Fibroblast of skin of back (primary cell): ENCODE measurements at regions not wholly inside any gene's neighbourhood (a gene's known extent, or its start where the extent isn't known, plus 50 kb on each side); places are given as distances from the start of the nearest gene placed in this dataset.
"Not testable (repeated sequence)": the region's sequence is repeated elsewhere in the genome, so short reads cannot be mapped to it uniquely, and the experiment has no call there.

ENCODE experiments used
- DNase-seq: peaks from one replicate; pipeline ENCODE4 v3.0.0-alpha.2; 2013

DNA sequence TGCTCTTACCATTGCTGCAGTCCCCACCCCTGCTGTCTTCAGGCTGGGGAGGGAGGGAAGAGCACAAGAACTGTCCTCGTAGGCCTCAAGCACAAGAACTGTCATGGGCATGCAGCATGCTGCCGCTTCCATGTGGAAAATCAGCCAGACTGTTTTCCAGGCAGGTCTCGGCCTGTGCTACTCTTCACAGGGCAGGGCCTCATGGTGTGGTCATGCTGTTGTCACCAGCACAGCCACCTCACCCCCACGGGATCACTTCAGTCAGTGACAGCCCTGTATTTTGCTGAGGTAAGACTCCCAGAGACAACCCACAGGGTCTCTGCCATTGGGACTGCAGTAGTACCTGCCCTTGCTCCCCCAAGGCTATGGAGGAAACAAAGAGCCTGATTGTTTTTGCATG, 205.3 kb downstream of the NAP1L3 start:
- DNase-seq: no peak

GRCh38 chrX:93466383-93466782, 207.0 kb downstream of the NAP1L3 start:
- DNase-seq: peak; percentile 0

DNA sequence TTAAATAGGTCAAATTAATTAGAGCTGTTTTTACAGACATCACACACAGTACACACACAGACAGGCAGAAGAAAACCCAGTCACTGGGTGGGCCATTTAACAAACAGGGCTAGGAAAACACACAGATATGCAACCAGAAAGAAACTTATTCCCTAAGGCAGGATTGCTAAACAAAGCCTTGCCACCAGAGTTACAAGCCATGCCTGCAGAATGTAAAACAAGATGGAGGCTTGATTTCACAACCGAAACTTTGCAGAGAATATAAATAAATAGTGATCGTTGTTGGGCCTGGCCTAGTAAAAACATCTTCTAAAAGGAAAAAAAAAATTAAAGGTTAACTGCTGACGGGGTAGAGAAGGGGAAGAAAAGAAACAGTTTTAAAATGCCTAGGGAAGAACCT, 212.3 kb downstream of the NAP1L3 start:
- no peak for DNase-seq

DNA sequence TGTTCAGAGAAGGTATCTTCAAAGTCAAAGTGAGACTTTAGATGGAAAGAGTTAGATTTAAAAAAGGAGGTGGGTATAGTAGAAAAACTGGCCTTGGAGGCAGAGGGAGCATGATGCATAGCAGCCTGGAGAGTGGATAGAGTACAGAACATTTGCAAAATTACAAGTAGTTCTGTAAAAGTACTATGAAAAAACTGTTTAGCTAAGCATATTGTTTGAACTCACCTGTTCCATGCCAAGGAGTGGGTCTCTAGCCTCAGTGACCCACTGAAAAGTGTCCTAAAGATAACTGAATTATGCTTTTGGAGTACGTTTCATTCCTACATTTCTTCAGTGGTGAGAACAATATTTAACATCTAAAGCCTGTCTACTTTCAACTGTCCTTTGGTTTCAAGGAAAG, 218.9 kb downstream of the NAP1L3 start:
- DNase-seq: no peak

DNA sequence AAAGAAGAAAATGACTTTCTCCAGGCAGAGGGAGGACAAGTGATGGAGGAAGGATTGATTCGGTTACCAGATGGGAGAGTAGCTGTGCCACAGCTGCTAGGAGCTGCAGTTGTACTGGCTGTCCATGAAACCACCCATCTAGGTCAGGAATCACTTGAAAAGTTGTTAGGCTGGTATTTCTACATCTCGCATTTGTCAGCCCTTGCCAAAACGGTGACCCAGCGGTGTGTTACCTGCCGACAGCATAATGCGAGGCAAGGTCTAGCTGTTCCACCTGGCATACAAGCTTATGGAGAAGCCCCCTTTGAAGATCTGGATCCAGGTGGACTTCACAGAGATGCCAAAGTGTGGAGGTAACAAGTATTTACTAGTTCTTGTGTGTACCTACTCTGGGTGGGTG, 238.7 kb downstream of the NAP1L3 start:
- DNase-seq: not testable (repeated sequence)

- DNase-seq: no peak
Observed at GRCh38 chrX:93428497-93428896, 244.9 kb downstream of the NAP1L3 start.

GRCh38 chrX:93422693-93423092, 250.7 kb downstream of the NAP1L3 start:
- DNase-seq: peak; percentile 4

- no peak for DNase-seq
Observed at GRCh38 chrX:93420525-93421082, 252.8 kb downstream of the NAP1L3 start.

- no peak for DNase-seq
Observed at GRCh38 chrX:93420090-93420489, 253.3 kb downstream of the NAP1L3 start.

DNA sequence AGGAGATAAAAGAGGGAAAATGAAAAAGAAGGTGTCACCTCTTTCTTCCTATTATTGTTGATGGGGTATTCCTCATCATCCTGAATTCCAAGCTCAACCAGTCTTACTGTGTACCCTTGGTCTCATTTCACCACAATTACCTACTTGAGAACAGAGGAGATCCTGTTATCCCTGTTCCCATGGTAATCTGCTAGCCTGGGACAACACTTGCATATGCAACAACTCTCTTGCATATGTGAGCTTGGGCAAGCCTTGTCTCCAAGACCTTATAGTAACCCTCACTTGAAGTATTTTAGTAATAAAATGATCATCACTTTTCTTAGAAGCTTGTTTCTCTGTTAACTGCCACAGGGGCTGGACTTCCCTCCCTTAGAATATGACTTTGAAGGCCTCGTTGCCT, 253.7 kb downstream of the NAP1L3 start:
- no peak for DNase-seq

DNA sequence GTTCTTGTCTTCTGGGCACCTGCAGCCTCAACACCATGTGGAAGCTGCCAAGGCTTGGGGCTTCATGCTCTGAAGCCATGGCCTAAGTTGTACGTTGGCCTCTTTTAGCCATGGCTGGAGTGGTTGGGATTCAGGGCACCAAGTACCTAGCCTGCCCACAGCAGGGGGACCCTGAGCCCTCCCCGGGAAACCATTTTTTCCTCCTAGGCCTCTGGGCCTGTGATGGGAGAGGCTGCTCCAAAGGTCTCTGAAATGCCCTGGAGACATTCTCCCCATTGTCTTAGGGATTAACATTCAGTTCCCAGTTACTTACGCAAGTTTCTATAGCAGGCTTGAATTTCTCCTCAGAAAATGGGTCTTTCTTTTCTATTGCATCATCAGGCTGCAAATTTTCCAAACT, 269.3 kb downstream of the NAP1L3 start:
- DNase-seq: no peak

- DNase-seq: no peak
Observed at GRCh38 chrX:93354651-93355050, 318.7 kb downstream of the NAP1L3 start.

DNA sequence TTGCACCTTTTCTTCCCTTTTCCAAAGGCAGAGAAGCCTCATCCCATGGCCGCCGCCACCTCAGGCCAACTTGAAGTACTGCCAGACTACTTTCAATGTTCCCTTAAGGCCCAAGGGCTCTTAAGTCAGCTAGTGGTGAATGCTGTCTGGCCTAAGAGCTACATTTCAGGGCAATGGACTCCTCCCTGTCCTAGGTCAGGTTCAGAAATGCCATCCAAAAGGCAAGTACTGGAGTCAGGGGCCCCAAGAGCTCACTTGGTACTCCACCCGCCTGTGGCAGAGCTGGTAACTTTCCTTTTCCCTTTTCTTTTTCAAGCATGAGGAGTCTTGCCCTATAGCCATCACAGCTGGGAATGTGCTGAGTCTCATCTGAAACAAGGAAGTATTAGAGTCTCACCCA, 327.1 kb downstream of the NAP1L3 start:
- no peak for DNase-seq

GRCh38 chrX:93344287-93344686, 329.1 kb downstream of the NAP1L3 start:
- DNase-seq: not testable (repeated sequence)

DNA sequence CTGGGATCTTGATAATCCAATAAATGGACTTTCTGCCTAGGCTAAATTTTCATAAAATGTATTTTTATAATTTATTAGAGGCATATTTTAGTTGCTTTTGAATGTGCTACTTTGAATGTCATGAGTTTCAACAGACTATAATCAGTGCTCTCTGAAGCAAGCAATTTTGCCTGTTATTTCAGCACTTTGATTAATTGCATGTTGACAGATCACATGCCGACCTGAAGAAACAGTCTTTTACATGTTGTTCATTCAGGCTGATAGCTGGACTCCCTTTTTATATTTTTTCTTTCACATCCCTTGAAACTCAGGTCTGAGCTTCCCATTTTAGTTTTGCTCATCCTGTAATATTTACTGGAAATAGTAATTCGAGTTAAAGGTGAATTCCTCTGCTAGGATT, 341.0 kb downstream of the NAP1L3 start:
- no peak for DNase-seq

DNA sequence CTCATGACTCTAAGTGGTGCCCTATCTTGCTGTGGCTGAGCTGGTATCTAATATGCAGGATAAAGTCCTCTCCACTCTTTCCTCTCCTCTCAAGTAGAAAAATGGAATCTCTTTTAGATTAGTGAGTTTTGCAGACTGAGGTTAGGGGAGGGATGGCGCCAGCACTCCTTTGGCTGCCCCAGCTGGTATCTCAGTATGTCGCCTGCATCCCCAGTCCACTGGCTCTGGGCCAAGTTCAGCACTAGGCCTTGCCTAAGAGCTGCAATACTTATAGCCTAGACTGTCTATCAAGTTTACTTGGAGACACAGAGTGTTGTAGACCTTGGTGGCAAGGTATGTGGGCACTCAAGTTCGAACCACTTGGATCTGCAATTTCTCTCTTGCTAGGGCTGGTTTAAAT, 351.3 kb downstream of the NAP1L3 start:
- no peak for DNase-seq

- DNase-seq: no peak
Observed at GRCh38 chrX:93319609-93320008, 353.8 kb downstream of the NAP1L3 start.
